Activated T-cell treated with anti-CD3 and anti-CD28 coated beads for 48 hours (primary cell): ENCODE measurements at regions not wholly inside any gene's neighbourhood (a gene's known extent, or its start where the extent isn't known, plus 50 kb on each side); places are given as distances from the start of the nearest gene placed in this dataset.

Source experiments
- DNase-seq: peaks from one replicate; pipeline ENCODE4 v3.0.0-alpha.2; 2020; ENCODE audit warnings: low read depth

DNA sequence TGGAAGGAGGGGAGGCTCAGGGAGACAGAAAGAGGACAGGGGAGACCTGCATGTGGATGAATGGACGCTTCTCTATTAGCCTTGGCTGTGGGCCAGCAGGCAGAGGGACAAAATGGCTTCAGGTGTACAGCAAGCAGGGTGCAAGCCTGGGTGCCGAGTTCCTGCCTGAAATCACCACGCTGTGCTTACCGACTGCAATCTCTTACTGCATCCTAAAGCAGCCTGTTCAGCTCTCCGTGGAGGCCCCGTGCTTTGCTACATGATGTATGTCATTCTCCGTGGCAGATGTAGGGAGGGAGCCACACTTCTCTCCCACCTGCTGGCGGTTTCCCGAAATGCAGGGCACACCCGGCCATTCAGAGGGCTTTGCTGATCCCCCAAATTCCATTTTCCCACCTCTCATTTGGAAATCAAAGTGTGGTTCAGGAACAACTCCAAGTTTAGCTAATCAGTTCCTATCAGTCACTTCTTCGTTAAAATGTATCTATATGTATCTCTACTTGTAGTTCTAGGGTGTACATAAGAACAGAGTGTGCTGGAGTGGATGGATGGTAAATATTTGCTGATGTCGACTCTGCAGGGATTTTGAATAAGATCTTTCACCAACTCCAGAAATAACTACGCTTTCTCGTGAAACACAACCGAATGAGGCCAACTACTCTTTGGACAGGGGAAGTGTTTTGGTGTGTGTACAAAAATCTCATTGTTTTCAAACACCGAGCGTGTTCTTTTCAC lies 122.3 kb upstream of the BACE2 start:
- DNase-seq: no peak

DNA sequence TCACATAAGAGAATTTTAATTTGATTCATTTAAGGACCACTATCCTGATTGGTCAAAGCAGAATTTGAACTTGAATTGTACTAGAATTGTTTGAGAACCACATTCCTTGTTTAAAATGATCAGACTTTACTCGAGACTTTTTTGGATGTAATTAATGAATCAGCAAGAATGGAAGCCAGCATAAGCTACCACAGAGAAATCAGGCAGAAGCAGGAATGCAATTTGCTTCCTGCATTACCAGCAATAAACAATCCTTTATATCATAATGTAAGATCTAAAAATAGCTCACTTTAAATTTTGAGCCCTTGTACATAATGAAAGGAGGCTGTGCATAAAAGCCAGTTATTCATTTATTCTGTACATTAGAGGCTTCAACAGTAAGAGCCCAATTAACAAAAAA lies 119.8 kb upstream of the BACE2 start:
- DNase-seq: no peak

DNA sequence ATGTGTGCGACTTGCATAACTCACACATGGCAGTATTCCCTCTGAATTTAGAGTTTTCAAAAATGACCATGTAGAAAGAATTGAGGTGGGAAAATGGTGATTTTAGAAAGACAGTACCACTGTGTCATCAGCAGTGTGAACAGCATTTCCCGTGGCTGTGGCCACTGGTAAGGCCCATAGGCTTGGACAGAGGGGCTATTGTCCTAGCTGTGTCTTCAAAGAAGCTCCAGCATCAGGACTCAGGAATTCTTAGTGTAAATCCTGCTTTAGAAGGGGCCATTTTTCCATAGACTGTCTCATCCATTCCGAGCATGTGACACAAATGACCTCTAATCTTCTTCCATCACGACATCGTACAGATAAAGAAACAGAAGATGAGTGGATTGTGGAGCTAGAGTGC lies 119.3 kb upstream of the BACE2 start:
- DNase-seq: no peak

- no peak for DNase-seq
Observed at GRCh38 chr21:41052820-41053555, 115.0 kb upstream of the BACE2 start.

- no peak for DNase-seq
Observed at GRCh38 chr21:41054018-41054578, 113.9 kb upstream of the BACE2 start.

- DNase-seq: no peak
Observed at GRCh38 chr21:41055266-41055665, 112.7 kb upstream of the BACE2 start.

DNA sequence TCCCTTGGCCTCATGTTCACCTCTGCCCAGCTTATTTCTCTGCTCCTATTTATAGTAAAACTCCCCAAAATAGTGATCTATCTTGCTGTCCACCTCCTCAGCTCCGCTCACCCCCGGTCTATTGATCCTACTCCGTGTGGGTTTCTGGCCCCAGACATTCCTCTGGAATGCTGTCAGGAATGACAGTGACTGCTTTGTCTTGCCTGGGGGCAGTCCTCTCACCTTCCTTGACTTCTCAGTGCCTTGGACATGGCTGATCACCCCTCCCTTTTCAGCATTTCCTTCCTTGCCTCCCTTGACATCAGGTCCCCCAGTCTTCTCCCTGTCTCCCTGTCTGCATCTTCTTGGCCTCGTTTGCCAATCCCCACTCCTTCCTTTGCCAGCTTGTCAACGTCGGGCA lies 108.1 kb upstream of the BACE2 start:
- no peak for DNase-seq

DNA sequence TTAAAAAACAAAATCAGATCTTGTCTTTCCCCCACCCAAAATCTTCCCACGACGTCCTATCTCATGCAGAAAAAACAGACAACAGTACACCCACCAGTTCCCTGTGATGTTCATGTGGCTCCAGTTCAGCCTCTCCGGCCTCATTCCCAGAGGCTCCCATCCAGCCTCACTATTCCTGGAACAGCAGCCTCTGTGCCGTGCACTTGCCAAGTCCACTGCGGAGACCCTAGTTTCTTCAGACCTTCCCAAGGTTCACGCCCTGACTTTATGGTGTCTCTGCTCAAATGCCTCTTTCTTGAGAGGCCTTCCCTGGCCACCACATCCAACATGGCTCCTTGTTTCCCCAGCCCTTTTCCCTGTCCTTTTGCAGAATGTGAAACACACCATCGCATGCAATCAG lies 106.3 kb upstream of the BACE2 start:
- no peak for DNase-seq

DNA sequence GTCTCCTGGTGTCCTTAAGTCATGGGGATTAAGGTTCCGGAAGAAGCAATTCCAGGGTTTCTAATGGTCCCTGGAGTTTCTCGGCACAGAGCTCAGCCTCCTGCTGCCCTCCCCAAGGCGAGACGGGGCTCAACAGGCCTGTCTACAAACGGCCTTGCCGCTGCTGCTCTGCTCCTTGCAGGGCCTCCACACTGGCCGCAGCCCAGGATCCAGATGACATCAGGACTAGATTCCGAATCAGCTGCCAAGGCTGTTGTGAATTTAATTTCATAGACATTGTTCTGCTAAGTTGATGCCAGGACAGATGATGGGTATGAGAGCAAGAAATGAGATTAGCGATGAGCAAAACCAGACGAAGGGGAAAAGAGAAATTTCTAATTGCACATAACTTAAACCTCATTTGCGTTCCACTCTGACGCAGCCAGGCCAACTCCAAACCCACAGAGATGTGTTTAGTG lies 103.6 kb upstream of the BACE2 start:
- no peak for DNase-seq

DNA sequence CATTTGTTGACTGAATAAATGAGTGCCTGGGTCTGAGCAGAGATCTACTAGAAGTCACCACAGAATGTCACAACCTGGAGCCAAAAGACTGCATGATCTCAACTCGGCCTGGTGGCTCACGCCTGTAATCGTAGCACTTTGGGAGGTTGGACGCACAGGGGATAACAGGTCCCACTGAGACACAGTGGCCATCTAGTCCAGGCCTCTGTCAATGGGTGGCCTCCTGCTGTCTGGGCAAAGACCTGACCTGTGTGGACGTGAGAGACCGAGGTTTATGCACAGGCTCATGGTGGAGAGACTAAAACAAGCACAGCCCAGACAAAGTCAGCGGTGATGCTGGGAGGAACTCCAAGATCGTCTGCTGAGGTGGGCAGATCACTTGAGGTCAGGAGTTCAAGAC lies 103.0 kb upstream of the BACE2 start:
- no peak for DNase-seq

DNA sequence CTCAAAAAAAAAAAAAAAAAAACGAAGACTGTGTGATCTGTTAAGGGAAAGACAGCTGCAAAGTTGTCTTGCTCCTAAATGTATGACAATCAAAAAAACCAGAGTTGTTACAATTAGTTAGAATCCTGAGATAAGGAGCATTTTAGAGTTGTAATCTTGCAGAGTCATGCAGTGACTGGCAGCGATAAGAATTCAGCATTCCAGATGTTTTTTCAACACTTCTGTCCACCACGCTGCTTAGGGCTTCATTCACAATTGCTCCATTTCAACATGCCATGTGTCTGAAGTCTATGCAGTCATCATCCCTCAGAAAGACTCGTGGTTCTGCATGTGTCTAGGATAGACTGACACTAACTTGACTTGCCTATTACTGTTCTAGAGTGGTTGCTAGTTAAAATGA lies 102.4 kb upstream of the BACE2 start:
- no peak for DNase-seq

DNA sequence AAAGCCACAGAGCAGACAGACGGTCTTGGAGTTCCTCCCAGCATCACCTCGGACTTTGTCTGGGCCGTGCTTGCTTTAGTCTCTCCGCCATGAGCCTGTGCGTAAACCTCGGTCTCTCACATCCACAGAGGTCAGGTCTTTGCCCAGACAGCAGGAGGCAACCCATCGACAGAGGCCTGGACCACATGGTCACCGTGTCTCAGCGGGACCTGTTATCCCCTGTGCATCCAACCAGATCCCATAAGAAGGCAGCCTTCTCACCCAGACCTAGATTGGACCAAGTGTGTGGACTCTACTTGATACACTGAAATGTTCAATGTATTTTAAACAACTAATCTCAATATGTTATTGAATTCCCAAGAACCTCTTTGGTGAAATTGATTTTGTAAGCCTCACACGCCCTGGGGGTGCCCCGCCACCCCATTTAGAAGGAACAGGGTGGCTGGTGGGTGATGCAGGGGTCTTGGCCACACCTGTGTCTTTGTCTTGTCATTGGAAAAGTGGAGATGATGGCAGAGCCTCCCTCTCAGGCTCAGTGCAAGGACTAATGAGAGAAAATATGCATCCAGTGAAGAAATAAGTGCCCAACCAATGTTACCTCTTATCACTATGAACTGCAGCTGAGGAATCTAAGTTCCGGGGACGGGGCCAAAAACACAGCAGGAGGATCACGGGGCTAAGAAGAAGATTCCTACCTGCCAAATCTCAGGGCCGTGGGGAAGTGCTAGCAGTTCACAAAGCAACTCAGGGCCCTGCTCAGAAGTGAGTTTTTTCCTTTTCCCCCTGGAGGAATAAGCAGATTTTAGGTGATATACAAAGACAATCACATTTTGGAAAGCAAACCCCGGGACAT lies 101.6 kb upstream of the BACE2 start:
- DNase-seq: no peak

- DNase-seq: no peak
Observed at GRCh38 chr21:41067709-41068108, 100.3 kb upstream of the BACE2 start.

- no peak for DNase-seq
Observed at GRCh38 chr21:41068496-41068895, 99.5 kb upstream of the BACE2 start.

GRCh38 chr21:41068967-41069642 lies 98.9 kb upstream of the BACE2 start:
- DNase-seq: peak; percentile 67

DNA sequence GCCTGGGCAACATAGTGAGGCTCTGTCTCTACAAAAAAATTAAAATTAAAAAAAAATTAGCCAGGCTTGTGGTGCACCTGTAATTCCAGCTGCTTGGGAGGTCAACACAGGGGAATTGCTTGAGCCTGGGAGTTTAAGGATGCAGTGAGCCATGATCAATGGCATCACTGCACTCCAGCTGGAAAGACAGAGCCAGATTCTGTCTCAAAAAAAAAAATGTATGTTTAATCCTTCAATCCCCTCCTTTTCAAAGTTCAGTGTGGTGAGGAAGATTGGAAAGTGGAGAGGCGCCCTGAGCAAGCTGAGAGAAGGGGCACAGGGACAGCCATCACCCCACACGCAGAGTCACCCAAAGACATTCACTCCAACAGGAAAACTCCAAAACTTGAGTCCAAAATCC lies 97.7 kb upstream of the BACE2 start:
- no peak for DNase-seq

DNA sequence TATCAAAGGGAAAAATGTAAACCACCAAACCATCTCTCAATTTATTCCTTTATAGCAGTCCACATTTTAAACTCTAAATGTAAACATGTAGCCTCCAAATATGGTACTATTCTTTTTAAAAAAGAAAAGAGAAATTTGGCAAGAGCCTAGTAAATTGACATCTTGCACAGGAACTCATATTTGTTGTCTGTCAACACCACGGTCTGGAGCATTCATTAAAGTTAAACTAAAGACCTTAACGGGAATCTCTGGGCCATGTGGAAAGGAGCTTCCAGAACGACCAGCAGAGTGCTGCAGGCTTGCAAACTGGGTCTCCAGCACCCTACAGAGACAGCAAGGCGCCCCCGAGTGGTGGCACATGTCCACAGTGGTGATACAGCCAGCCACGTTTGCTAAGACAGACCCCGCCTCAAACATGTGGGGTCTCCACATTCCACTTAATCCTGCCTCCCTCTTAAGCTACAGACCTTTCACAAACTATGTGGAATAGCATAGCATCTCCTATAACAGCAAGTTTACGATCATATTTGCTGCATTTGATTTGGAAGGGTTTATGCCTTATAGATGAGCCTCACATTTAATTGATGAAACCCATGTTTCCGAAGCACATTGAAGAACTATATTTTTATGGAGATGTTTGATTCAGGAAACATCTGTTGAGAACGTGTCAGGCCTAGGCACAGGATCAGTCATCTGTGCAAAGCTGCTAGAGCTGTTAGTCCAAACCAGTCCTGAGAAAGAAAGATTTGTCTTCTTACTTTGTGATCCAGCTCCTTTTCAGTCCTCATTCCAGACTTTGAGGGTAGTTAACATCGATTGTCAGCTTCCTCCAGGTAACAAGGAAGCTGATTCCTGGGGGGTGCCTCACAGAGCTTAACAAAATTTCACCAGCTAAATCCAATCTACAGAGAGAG lies 96.4 kb upstream of the BACE2 start:
- no peak for DNase-seq

DNA sequence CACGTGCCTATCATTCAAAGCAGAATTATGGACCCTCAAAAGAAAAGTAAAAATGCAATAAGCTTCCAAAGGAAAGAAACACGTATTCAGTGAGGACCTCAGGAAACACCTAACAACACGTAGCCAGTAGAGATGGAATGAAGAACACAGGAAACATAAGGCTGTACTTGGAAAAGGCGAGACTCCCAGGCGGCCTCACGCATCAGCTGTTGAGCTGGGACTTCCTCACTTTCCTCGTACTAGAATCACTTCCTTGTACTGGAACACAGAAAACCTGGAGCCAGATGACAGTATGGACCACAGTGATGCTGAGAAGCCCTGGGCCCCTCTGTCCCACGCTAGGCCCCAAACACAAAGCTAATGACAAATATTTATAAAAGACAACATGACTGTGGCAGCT lies 94.4 kb upstream of the BACE2 start:
- no peak for DNase-seq

GRCh38 chr21:41074396-41075184 lies 93.4 kb upstream of the BACE2 start:
- DNase-seq: no peak

- no peak for DNase-seq
Observed at GRCh38 chr21:41075656-41076055, 92.3 kb upstream of the BACE2 start.
